K562 (cell line): ENCODE measurements at regions not wholly inside any gene's neighbourhood (a gene's known extent, or its start where the extent isn't known, plus 50 kb on each side); places are given as distances from the start of the nearest gene placed in this dataset.

Source experiments
- BDP1 ChIP-seq: IDR thresholded peaks from 3 replicates; pipeline ENCODE4 v1.6.1; 2011; ENCODE audit not compliant: insufficient read length, insufficient read depth
- BHLHE40 ChIP-seq: IDR thresholded peaks from 2 replicates; pipeline ENCODE4 v1.6.1; 2011; ENCODE audit warnings: low read length, improper control_type of control experiment
- DPF2 ChIP-seq: fragments of 450-650 bp; IDR thresholded peaks from 2 replicates; pipeline ENCODE4 v1.6.1; 2016
- EP300 ChIP-seq: IDR thresholded peaks from 2 replicates; pipeline ENCODE4 v1.6.1; 2012; ENCODE audit warnings: low read length, improper control_type of control experiment
- EZH2 ChIP-seq: IDR thresholded peaks from 2 replicates; pipeline ENCODE4 v1.6.1; 2012; ENCODE audit warnings: low read depth, mild to moderate bottlenecking, inconsistent platforms, low read length, borderline replicate concordance
- HDAC8 ChIP-seq: fragments of 450-650 bp; IDR thresholded peaks from 2 replicates; pipeline ENCODE4 v1.6.1; 2016; ENCODE audit warnings: mild to moderate bottlenecking, missing genetic modification characterization, moderate library complexity, missing compliant biosample characterization
- HNRNPUL1 ChIP-seq: fragments of 200-400 bp; formaldehyde crosslinking; IDR thresholded peaks from 2 replicates; pipeline ENCODE4 v1.6.1; 2017; ENCODE audit warnings: low read length
- NFIC ChIP-seq: fragments of 450-650 bp; IDR thresholded peaks from 2 replicates; pipeline ENCODE4 v1.6.1; 2017; ENCODE audit warnings: mild to moderate bottlenecking, inconsistent platforms
- POLR2A ChIP-seq: fragments of 450-650 bp; conservative IDR thresholded peaks from 2 replicates; pipeline ENCODE4 v1.6.1; 2016
- ZFX ChIP-seq: sonication (generic); formaldehyde crosslinking; IDR thresholded peaks from 2 replicates; pipeline ENCODE4 v1.8.0; 2022; ENCODE audit warnings: mild to moderate bottlenecking, missing genetic modification reagents, moderate library complexity
- ZNF785 ChIP-seq: fragments of 250-450 bp; sonication (Bioruptor Pico); IDR thresholded peaks from 2 replicates; pipeline ENCODE4 v1.4.0; 2020; ENCODE audit warnings: mild to moderate bottlenecking
- TF ChIP-seq, protein P1 (sequence below), 3 experiments: IDR thresholded peaks in 2 of 3; conservative IDR thresholded peaks in 1 of 3; 2 replicates each; pipeline ENCODE4 v1.5.1; 2011 to 2012; ENCODE audit warnings: low read length in 3 of 3, mild to moderate bottlenecking in 3 of 3, control low read depth in 2 of 3, improper control_type of control experiment in 1 of 3, inconsistent platforms in 1 of 3, low read depth in 1 of 3, mixed read lengths in 1 of 3, moderate library complexity in 1 of 3; ENCODE audit not compliant: insufficient read depth in 2 of 3
- TF ChIP-seq, protein P2 (sequence below): fragments of 450-650 bp; IDR thresholded peaks from 2 replicates; pipeline ENCODE4 v1.6.1; 2016; ENCODE audit warnings: borderline replicate concordance

DNA sequence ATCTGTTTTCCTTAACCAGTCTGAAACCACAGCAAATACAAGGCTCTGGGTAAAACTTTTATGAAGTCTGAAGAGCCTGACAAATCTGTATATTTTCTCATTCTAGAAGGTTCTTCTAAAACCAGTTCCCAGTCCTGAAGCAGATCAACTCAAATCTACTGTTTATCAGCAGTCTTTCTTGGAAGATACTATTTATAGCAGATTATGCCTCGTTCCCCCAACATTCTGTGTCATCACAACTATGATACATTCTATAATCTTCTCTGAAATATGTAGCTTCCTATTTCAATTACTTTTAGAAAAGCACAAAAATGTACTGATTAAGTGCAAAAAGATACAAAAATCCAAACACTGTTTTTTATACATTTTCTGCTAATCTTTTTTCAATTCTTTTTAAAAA lies 67.5 kb downstream of the NIBAN1 start:
- no peak for TF ChIP-seq BHLHE40
- TF ChIP-seq, protein P1, sequence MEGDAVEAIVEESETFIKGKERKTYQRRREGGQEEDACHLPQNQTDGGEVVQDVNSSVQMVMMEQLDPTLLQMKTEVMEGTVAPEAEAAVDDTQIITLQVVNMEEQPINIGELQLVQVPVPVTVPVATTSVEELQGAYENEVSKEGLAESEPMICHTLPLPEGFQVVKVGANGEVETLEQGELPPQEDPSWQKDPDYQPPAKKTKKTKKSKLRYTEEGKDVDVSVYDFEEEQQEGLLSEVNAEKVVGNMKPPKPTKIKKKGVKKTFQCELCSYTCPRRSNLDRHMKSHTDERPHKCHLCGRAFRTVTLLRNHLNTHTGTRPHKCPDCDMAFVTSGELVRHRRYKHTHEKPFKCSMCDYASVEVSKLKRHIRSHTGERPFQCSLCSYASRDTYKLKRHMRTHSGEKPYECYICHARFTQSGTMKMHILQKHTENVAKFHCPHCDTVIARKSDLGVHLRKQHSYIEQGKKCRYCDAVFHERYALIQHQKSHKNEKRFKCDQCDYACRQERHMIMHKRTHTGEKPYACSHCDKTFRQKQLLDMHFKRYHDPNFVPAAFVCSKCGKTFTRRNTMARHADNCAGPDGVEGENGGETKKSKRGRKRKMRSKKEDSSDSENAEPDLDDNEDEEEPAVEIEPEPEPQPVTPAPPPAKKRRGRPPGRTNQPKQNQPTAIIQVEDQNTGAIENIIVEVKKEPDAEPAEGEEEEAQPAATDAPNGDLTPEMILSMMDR (IDR thresholded peaks at IDR 0.05 in 2 of 3, conservative IDR thresholded peaks at IDR 0.05 in 1 of 3; ENCODE audit: insufficient read depth in 2 of 3, low read depth in 1 of 3, low read length in 3 of 3), result no peak
- TF ChIP-seq ZFX (CRISPR knock-in tag), result no peak
- TF ChIP-seq EP300, result no peak
- TF ChIP-seq ZNF785, result no peak
- no peak for TF ChIP-seq DPF2
- no peak for TF ChIP-seq EZH2
- TF ChIP-seq, protein P2, sequence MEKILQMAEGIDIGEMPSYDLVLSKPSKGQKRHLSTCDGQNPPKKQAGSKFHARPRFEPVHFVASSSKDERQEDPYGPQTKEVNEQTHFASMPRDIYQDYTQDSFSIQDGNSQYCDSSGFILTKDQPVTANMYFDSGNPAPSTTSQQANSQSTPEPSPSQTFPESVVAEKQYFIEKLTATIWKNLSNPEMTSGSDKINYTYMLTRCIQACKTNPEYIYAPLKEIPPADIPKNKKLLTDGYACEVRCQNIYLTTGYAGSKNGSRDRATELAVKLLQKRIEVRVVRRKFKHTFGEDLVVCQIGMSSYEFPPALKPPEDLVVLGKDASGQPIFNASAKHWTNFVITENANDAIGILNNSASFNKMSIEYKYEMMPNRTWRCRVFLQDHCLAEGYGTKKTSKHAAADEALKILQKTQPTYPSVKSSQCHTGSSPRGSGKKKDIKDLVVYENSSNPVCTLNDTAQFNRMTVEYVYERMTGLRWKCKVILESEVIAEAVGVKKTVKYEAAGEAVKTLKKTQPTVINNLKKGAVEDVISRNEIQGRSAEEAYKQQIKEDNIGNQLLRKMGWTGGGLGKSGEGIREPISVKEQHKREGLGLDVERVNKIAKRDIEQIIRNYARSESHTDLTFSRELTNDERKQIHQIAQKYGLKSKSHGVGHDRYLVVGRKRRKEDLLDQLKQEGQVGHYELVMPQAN, result no peak
- no peak for TF ChIP-seq HDAC8 (tag)
- TF ChIP-seq NFIC, result no peak
- TF ChIP-seq HNRNPUL1, result no peak
- TF ChIP-seq POLR2A, result no peak
- no peak for TF ChIP-seq BDP1
